IPS DF 4.7 (cell line): ENCODE measurements at regions not wholly inside any gene's neighbourhood (a gene's known extent, or its start where the extent isn't known, plus 50 kb on each side); places are given as distances from the start of the nearest gene placed in this dataset.

Experiments used
- DNase-seq: peaks from one replicate; pipeline ENCODE4 v3.0.0-alpha.2; 2013; ENCODE audit warnings: low spot score; ENCODE audit errors: extremely low read depth

GRCh38 chr3:188034989-188035388 is 119.0 kb upstream of the LPP start:
- DNase-seq: no peak

- no peak for DNase-seq
Measured at GRCh38 chr3:188036375-188037194, 117.4 kb upstream of the LPP start.

- DNase-seq: no peak
Measured at GRCh38 chr3:188037195-188037718, 116.7 kb upstream of the LPP start.

DNA sequence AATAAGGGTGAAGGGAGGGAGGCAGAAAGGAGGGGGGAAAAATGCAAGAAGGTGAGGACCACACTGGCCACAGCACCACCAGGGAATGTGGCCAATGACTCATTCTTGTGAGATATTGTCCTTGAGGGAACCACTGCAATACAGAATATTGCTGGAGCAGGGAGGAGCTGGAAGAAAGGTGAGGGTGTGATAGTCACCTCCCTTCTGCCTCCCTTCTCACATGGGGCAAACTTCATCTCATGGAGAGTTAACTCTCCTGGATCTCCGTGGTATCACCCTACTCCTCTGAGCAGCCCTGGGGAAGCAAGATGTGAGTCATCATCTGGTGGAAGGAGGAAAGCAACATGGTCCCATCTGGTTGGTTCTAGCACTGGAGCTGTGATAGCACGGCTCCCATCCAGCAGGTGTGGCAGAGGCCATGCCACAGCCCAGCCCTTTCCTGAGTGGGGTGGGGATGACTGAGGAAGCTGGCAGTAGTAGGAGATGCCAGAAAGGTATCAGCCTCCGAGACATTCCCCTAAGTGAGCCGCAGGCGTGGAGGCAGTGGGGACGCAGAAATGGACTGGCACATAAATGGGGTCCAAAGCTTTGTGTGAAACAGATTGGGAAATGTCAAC is 115.9 kb upstream of the LPP start:
- no peak for DNase-seq

GRCh38 chr3:188041193-188041592 is 112.8 kb upstream of the LPP start:
- no peak for DNase-seq

DNA sequence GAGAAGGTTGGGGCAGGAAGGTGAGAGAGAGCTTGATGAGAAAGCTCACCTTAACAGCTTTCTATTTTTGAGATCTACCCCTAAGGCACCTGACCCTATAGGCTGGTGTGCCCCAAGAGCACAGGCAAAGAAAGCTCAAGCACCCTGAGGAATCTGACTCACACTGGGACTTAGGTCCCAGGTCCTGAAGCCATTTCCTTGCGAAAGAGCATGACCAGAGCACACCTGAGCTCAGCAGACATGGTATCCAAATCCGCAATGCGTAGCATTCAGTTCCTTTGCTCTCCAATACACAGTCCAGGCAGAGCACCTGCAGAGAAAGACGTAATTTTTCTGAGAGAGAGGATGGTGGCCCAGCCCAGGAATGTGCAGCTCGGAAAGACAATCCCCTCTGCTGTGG is 112.1 kb upstream of the LPP start:
- DNase-seq: no peak

GRCh38 chr3:188042466-188042865 is 111.5 kb upstream of the LPP start:
- DNase-seq: no peak

GRCh38 chr3:188043891-188044290 is 110.1 kb upstream of the LPP start:
- no peak for DNase-seq

- no peak for DNase-seq
Measured at GRCh38 chr3:188046561-188047211, 107.3 kb upstream of the LPP start.

DNA sequence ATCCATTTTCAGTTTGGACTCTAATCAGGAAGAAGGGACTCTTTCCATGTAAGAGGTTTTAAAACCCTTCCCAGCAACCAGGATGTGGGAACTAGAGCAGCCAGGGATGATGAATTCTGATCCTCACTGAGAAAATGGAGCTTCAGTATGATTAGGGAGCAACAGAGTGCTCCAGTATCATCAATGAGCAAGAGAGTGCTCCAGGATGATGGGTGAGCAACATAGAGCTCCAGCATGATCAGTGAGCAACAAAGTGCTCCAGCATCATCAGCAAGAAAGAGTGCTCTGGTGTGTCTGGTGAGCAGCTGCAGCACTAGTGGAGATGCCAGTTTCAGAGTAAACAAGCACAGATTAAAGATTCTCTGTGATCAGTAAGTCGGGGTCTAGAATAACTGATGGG is 106.4 kb upstream of the LPP start:
- DNase-seq: no peak

GRCh38 chr3:188049606-188050530 is 104.1 kb upstream of the LPP start:
- no peak for DNase-seq

DNA sequence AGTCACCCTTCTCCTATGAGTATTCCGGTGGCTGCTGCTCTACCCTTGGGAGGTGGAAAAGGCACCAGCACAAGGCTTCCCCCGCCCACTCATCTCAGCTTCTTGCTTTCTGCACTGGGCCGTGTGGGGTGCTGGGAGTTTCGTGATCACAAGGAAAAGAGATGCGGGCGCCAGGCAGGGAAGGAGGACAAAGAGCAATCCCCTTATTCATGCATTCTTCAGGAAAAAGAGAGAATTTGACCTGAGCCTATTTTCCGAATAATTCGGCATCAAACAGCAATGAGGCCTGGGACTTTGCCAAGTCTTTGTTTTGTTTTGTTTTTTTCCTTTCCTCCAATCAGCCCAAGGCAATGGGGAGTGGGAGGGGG is 102.2 kb upstream of the LPP start:
- DNase-seq: no peak

DNA sequence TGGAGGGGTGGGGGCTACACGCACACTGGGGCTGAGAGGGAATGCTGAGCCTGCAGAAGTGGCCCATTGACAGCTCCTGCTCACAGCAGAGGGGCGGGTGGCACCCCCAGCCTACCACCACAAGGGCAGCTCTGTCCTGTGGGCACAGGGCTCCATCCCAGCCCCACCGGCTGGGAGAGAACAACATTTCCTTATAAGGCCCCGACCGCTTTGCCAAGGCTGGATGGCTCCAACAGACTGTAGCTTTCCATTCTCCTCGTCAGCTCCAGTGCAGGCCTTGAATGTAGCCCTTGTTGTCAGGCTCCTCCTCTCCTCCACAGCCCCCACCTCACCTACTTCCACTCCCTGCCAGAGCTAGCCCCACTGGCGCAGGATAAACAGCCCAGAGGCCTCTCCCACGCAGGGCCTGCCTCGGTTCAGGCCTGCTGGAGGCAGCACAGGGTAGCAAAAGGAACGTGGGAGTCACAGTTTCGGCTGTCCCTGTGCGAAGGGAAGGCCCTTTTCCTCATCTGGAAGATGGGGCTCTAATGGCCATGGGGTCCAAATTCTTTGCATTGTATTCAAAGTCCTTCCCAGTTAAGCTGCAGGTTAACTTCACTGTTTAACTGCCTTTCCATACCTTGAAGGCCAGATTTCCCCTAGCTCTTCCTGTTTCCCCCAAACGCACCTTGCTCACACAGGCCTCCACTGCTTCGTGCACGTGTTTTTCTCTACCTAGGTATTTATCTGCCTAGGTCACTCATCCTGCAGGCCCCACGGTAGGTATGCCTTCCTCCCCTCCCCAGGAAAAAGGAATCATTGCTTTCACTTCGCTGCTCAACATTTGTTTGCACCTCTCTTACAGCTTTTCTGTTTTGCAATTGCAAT is 101.6 kb upstream of the LPP start:
- DNase-seq: peak; percentile 41

GRCh38 chr3:188053036-188053340 is 101.0 kb upstream of the LPP start:
- DNase-seq: no peak

- DNase-seq: no peak
Measured at GRCh38 chr3:188053710-188054380, 100.1 kb upstream of the LPP start.

DNA sequence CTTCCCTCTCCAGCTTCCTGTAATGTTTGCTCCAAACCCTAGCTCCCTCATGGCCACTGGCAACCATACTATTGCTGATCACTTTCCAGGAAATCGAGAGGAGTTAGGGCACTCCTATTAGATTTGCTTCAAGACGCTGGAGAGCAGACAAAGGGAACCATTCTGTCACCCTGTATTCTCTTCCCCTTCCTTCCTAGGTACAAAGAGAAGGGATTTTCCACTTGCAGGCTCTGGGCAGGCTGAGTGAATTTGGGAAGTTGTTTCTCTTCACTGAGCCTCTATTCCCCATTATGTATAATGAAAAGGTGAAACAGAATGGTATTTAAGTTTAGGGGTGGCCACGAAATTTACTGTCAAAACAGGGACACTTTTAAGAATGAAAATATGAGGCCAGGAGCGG is 99.4 kb upstream of the LPP start:
- no peak for DNase-seq

GRCh38 chr3:188055388-188055787 is 98.6 kb upstream of the LPP start:
- DNase-seq: no peak

DNA sequence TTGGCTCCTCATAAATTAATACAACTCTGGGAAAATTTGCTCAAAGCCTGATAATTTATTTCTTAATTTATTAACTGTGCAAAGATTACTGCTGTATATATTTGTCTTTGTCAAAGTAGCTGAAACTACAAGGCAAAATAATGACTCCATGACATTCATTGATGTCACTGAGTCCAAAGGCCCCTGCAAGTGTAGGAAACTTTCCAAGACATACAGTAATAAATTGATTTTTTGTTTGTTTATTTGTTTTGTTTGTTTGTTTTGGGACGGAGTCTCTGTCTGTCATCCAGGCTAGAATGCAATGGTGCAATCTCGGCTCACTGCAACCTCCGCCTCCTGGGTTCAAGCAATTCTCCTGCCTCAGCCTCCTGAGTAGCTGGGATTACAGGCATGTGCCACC is 96.8 kb upstream of the LPP start:
- no peak for DNase-seq

- no peak for DNase-seq
Measured at GRCh38 chr3:188058569-188059184, 95.3 kb upstream of the LPP start.

DNA sequence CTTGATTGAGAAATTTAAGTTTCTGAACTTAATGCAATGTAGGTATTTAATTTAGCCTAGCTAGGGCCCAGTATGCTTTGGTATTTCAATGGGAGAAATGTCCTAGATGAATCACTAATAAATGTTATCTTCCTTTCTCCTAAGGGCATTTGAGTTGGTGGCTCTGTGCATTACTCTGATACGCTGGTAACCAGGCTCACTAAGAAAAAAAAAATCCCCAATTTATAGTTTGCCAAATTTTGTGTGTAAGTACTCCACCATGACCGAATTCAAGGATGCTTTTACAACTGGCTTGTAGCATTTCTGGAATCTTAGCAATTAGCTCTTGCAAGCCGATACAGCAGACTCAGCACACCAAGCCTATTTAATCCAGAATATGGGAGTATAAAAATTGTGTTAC is 94.6 kb upstream of the LPP start:
- no peak for DNase-seq
